ENCODE measurements at regions not wholly inside any gene's neighbourhood (a gene's known extent, or its start where the extent isn't known, plus 50 kb on each side); places are given as distances from the start of the nearest gene placed in this dataset.

DNA sequence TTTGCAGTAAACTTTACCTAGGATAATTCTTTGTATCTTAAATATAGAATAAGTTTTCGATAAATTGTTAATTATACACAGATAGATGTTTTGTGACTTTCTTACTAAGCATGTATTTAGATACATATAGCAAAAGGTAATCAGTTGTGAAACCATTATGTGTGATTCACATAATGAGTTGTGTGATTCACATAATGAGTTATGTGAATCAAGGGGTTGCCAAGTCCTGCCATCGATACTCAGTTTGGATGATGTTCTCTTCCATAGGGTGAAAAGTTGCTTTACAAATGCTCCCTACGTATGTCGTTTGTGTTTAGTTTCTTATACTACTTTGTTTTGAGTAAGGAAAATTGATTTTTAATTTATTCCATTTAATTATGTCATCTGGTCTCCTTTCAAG lies 682.1 kb downstream of the MECOM start:
- ChIA-PET CTCF (interaction anchor here (0.7 kb wide), 1 partner anchor 714 kb away, joined by 4 read pairs; no protein-coding TSS in a partner anchor), POLR2A (no interaction called here)
- H3K4me3 ChIP-seq (ENCODE audit: low read depth, low read length): no peak overlapping the region
- DNase-seq (ENCODE audit: low read depth): no peak
- TF ChIP-seq, protein P1, sequence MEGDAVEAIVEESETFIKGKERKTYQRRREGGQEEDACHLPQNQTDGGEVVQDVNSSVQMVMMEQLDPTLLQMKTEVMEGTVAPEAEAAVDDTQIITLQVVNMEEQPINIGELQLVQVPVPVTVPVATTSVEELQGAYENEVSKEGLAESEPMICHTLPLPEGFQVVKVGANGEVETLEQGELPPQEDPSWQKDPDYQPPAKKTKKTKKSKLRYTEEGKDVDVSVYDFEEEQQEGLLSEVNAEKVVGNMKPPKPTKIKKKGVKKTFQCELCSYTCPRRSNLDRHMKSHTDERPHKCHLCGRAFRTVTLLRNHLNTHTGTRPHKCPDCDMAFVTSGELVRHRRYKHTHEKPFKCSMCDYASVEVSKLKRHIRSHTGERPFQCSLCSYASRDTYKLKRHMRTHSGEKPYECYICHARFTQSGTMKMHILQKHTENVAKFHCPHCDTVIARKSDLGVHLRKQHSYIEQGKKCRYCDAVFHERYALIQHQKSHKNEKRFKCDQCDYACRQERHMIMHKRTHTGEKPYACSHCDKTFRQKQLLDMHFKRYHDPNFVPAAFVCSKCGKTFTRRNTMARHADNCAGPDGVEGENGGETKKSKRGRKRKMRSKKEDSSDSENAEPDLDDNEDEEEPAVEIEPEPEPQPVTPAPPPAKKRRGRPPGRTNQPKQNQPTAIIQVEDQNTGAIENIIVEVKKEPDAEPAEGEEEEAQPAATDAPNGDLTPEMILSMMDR (IDR thresholded peaks at IDR 0.05; ENCODE audit: insufficient read depth, low read depth, low read length): no peak
- H3K27me3 ChIP-seq (ENCODE audit: control insufficient read depth, insufficient read depth, low read length): no peaks in the 10 kb centered on the region
- H3K36me3 ChIP-seq (ENCODE audit: control insufficient read depth, insufficient read depth, low read length): no peaks in the 10 kb centered on the region

DNA sequence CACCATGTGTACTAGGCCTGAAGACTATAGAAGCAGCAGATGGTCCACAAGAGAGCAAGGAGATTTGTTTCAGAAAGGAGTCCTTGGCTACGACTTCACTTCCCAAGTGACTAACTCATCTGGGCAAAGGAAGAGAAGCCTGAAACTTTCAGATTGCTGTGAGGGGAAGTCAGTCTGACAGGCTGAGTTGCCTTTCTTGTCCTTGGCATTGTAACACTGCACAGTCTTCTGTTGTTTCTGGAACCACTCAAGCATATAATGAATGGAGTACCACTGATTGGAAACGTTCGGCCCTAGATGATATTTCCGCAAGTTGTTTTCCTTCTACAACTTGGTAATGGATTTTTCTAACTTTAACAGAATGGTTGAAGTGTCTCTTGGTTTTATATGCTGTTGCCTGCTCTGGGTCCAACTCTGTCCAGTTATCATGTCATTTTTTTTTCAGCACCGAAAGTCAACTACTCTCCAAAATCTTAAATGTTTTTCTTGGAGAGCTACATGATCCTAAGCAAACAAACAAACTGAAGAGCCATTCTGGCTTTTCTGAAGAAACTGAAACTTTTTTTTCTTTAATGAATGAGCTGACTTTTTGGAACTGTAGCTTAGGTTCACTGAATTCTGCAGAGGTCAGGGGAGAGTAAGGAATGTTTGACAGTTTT lies 685.7 kb downstream of the MECOM start:
- Histone ChIP-seq H3K27me3 (ENCODE audit: control insufficient read depth, insufficient read depth, low read length) (no peaks in the 10 kb centered on the region), H3K36me3 (ENCODE audit: control insufficient read depth, insufficient read depth, low read length) (no peaks in the 10 kb centered on the region), H3K4me3 (ENCODE audit: low read depth, low read length) (no peak overlapping the region)
- CTCF ChIA-PET: no interaction called here
- TF ChIP-seq, protein P1 (IDR thresholded peaks at IDR 0.05; ENCODE audit: insufficient read depth, low read depth, low read length): no peak
- POLR2A ChIA-PET: no interaction called here
- no peak for DNase-seq (ENCODE audit: low read depth)

DNA sequence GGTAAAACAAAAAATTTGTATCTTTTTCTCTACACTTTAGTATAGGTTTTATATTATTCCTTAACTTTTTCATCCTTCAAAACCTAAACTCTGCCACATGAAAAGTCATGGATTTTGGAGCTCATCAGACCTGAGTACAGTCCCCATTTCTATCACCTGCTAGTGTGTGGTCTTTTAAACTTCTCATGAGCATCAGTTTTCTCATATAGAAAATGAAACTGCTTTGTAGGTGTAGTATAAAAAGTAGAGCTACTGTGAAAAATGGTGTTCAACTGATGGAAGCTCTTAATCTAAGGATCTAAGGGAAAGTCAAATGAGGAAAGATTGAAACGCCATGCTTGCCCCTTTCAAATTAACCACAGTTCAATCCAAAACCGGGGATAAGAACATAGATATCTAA lies 686.5 kb downstream of the MECOM start:
- Histone ChIP-seq H3K36me3 (ENCODE audit: control insufficient read depth, insufficient read depth, low read length) (no peaks in the 10 kb centered on the region), H3K4me3 (ENCODE audit: low read depth, low read length) (no peak overlapping the region), H3K27me3 (ENCODE audit: control insufficient read depth, insufficient read depth, low read length) (no peaks in the 10 kb centered on the region)
- ChIA-PET POLR2A (no interaction called here), CTCF (interaction anchor here (1.4 kb wide), 1 partner anchor 11 kb away, joined by 3 read pairs; no protein-coding TSS in a partner anchor)
- TF ChIP-seq, protein P1 (IDR thresholded peaks at IDR 0.05; ENCODE audit: insufficient read depth, low read depth, low read length): no peak
- DNase-seq (ENCODE audit: low read depth): no peak

DNA sequence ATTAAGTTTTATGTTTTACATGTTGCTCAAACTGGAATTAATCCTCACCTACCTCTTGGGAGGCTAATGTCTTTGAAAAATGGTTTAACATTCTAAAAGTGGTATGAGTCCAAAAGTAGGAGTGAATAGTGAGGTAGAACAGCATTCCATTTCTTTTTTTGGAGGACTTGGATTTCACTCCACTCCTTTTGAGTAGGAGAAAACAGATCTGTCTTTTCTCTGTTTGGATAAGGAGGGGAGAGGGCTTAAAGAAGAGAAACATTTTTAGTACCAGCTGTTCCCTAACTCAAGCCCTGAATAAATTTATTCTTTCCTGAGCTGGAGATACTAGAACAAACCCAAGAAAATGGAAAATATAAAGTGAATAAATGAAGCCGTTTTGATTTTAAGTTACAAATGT lies 687.9 kb downstream of the MECOM start:
- TF ChIP-seq, protein P1 (IDR thresholded peaks at IDR 0.05; ENCODE audit: insufficient read depth, low read depth, low read length): no peak
- CTCF ChIA-PET: interaction anchor here (1.4 kb wide), 1 partner anchor 12 kb away, joined by 3 read pairs; no protein-coding TSS in a partner anchor
- POLR2A ChIA-PET: no interaction called here
- no peaks in the 10 kb centered on the region for H3K27me3 ChIP-seq (ENCODE audit: control insufficient read depth, insufficient read depth, low read length)
- no peaks in the 10 kb centered on the region for H3K36me3 ChIP-seq (ENCODE audit: control insufficient read depth, insufficient read depth, low read length)
- no peak for DNase-seq (ENCODE audit: low read depth)
- no peak overlapping the region for H3K4me3 ChIP-seq (ENCODE audit: low read depth, low read length)

DNA sequence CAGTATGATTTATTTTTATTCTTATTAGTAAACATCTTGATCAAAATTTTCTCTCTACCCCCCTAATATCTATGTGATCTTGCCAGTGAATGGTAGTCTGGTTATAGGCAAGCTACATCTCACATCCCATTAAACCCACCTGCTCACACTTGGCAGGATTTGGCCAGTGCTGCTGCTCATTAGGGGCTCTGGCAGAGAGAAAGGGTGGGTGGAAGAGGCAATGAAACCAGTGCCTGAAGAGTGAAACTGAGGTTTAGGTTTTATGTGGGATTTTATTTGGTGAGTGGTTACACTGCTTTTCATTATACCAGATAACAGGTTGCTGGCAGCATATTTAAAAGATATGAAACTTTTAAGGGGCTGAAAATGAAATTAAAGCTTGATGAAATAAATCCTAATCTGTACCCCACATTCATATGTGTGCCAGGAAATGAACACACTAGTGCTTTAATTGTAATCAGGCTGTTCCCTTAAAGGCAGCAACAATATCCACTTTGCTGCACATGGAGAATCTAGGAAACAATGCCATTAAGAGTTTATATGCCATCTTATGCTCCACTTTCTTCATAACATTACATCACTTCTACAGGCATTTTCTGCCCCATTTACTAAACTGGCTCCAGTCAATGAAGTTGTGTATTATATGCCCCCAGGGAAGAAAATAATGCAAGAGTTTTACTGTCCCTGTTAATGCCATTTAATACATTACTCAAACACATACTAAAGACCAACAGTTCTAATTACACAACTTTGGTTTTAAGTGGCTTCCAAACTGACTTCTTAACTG lies 688.7 kb downstream of the MECOM start:
- ChIA-PET CTCF (no interaction called here), POLR2A (no interaction called here)
- no peak for DNase-seq (ENCODE audit: low read depth)
- Histone ChIP-seq H3K4me3 (ENCODE audit: low read depth, low read length) (no peak overlapping the region), H3K27me3 (ENCODE audit: control insufficient read depth, insufficient read depth, low read length) (no peaks in the 10 kb centered on the region), H3K36me3 (ENCODE audit: control insufficient read depth, insufficient read depth, low read length) (no peaks in the 10 kb centered on the region)
- TF ChIP-seq, protein P1 (IDR thresholded peaks at IDR 0.05; ENCODE audit: insufficient read depth, low read depth, low read length): no peak

All from BJ (cell line).